Endothelial cell of umbilical vein (primary cell): ENCODE measurements at regions not wholly inside any gene's neighbourhood (a gene's known extent, or its start where the extent isn't known, plus 50 kb on each side); places are given as distances from the start of the nearest gene placed in this dataset.

Experiments used
- BruUV-seq: library from RNA; stranded (reverse); fragments of 400-500 nt; replicated peaks from 2 replicates; lab custom pipeline; 2021; lab: Mats Ljungman, UMichigan
- CTCF ChIA-PET: fragments of 300-600, 350-600 bp; sonication (Branson Sonifier 250); formaldehyde crosslinking; loops from one replicate; lab custom pipeline; 2021; ENCODE audit warnings: antibody characterized with exemption, inconsistent platforms; lab: Charles Lee
- POLR2A ChIA-PET: fragments of 300-600, 350-600 bp; sonication (Branson Sonifier 250); formaldehyde crosslinking; loops from one replicate; lab custom pipeline; 2021; ENCODE audit warnings: antibody characterized with exemption, inconsistent platforms; lab: Charles Lee
- DNase-seq: peaks from one replicate; pipeline ENCODE4 v3.0.0-alpha.2; 2011; ENCODE audit warnings: low read depth, low spot score
- FAIRE-seq: peaks from 2 replicates; lab custom pipeline; 2011; peaks lifted over from hg19 to GRCh38; lab: Jason Lieb, UNC
- H2AFZ ChIP-seq: 2 replicates; pipeline ENCODE4 v1.6.0; 2012; ENCODE audit warnings: low read depth, low read length, control low read depth, inconsistent platforms
- H3K27ac ChIP-seq: 2 replicates; pipeline ENCODE4 v1.5.1; 2011; ENCODE audit warnings: low read depth, mild to moderate bottlenecking, control low read depth, low read length, moderate library complexity; ENCODE audit not compliant: insufficient read depth
- H3K27me3 ChIP-seq, 2 experiments: 2 replicates each; pipeline versions ENCODE4 v1.6.0 to v1.6.1; 2011; ENCODE audit warnings: low read length in 2 of 2, mixed read lengths in 1 of 2; ENCODE audit not compliant: control insufficient read depth in 2 of 2, insufficient read depth in 2 of 2
- H3K36me3 ChIP-seq, 2 experiments: 2 replicates in 1 of 2; 3 replicates in 1 of 2; pipeline ENCODE4 v1.5.1; 2011; ENCODE audit warnings: low read length in 2 of 2, mild to moderate bottlenecking in 1 of 2, moderate library complexity in 1 of 2; ENCODE audit not compliant: control insufficient read depth in 2 of 2, insufficient read depth in 2 of 2; ENCODE audit errors: extremely low read depth in 1 of 2
- H3K4me1 ChIP-seq: 3 replicates; pipeline ENCODE4 v1.5.1; 2011; ENCODE audit warnings: mild to moderate bottlenecking, low read length; ENCODE audit not compliant: control insufficient read depth, insufficient read depth; ENCODE audit errors: extremely low read depth
- H3K4me2 ChIP-seq: 2 replicates; pipeline ENCODE4 v1.6.1; 2011; ENCODE audit warnings: low read length, control low read depth, mixed read lengths; ENCODE audit not compliant: insufficient read depth
- H3K4me3 ChIP-seq, 3 experiments: fragments of 200-600 bp in 1 of 3; sonication (generic), shearing (Covaris generic) in 1 of 3; replicated peaks in 1 of 3; 2 replicates each; pipeline ENCODE4 v1.5.1; 2011 to 2016; ENCODE audit warnings: control low read depth in 3 of 3, low read length in 3 of 3, mild to moderate bottlenecking in 2 of 3, inconsistent platforms in 1 of 3, low read depth in 1 of 3, moderate library complexity in 1 of 3; ENCODE audit not compliant: insufficient read depth in 1 of 3
- H3K79me2 ChIP-seq: 2 replicates; pipeline ENCODE4 v1.6.0; 2012; ENCODE audit warnings: low read length, inconsistent platforms; ENCODE audit not compliant: control insufficient read depth, insufficient read depth
- H3K9ac ChIP-seq: replicated peaks from 2 replicates; pipeline ENCODE3; 2011; ENCODE audit warnings: low read length, control low read depth; ENCODE audit not compliant: insufficient read depth; ENCODE audit errors: extremely low read depth
- H3K9me1 ChIP-seq: replicated peaks from 3 replicates; pipeline ENCODE4 v1.6.0; 2011; ENCODE audit warnings: mild to moderate bottlenecking, low read length; ENCODE audit not compliant: control insufficient read depth, insufficient read depth; ENCODE audit errors: extremely low read depth
- H3K9me3 ChIP-seq: replicated peaks from 2 replicates; pipeline ENCODE4 v1.5.1; 2012; ENCODE audit warnings: low read length, inconsistent platforms; ENCODE audit not compliant: control insufficient read depth, insufficient read depth
- H4K20me1 ChIP-seq: replicated peaks from 2 replicates; pipeline ENCODE3; 2011; ENCODE audit warnings: mild to moderate bottlenecking, low read length; ENCODE audit not compliant: control insufficient read depth, insufficient read depth; ENCODE audit errors: extremely low read depth
- CTCF ChIP-seq, 2 donors: IDR thresholded peaks; 1 replicate in 1 of 2; 2 replicates in 1 of 2; pipeline ENCODE4 v1.5.1; 2011; ENCODE audit warnings: low read length in 2 of 2, mild to moderate bottlenecking in 2 of 2, moderate library complexity in 2 of 2, control low read depth in 1 of 2, inconsistent platforms in 1 of 2, low read depth in 1 of 2; ENCODE audit not compliant: insufficient read depth in 1 of 2; ENCODE audit errors: extremely low read depth in 1 of 2
- EZH2 ChIP-seq: IDR thresholded peaks from 2 replicates; pipeline ENCODE4 v1.6.1; 2012; ENCODE audit warnings: borderline replicate concordance, low read depth, mild to moderate bottlenecking, moderate library complexity, low read length, inconsistent platforms; ENCODE audit not compliant: severe bottlenecking
- FOS ChIP-seq: IDR thresholded peaks from 2 replicates; pipeline ENCODE4 v1.6.1; 2011; ENCODE audit warnings: mild to moderate bottlenecking, low read length, moderate library complexity, borderline replicate concordance; ENCODE audit not compliant: insufficient read depth
- GATA2 ChIP-seq: IDR thresholded peaks from 2 replicates; pipeline ENCODE4 v1.7.0; 2011; ENCODE audit warnings: low read depth, mild to moderate bottlenecking, moderate library complexity, mixed read lengths, low read length; ENCODE audit not compliant: insufficient read length, insufficient read depth
- JUN ChIP-seq: IDR thresholded peaks from 2 replicates; pipeline ENCODE4 v1.6.1; 2011; ENCODE audit warnings: borderline replicate concordance, low read depth; ENCODE audit not compliant: insufficient read length, insufficient read depth
- MAX ChIP-seq: IDR thresholded peaks from 2 replicates; pipeline ENCODE4 v1.6.1; 2011; ENCODE audit not compliant: insufficient read depth, insufficient read length
- MYC ChIP-seq: IDR thresholded peaks from one replicate; pipeline ENCODE4 v1.6.1; 2011; ENCODE audit warnings: mild to moderate bottlenecking, low read depth, low read length
- POLR2A ChIP-seq: IDR thresholded peaks from 2 replicates; pipeline ENCODE4 v1.6.1; 2012; ENCODE audit warnings: low read depth, mild to moderate bottlenecking, control low read depth, low read length
- POLR2AphosphoS5 ChIP-seq: IDR thresholded peaks from 2 replicates; pipeline ENCODE4 v1.6.1; 2012; ENCODE audit warnings: low read depth, mild to moderate bottlenecking, control low read depth, low read length, moderate library complexity; ENCODE audit not compliant: insufficient read depth
- dilution Hi-C: fragments of 300-500 bp; cut with MboI; formaldehyde crosslinking; loops from one replicate; pipeline ENCODE4 v1.15.0; 2019; ENCODE audit warnings: low sequenced_read_pairs; ENCODE audit not compliant: extremely low pct_ligation_motif_present
- intact Hi-C: fragments of 100-400 bp; cut with micrococcal nuclease; formaldehyde crosslinking; loops from one replicate; pipeline ENCODE4 v1.10.0; 2022

GRCh38 chr12:40566271-40566670 is 126.0 kb upstream of the CNTN1 start:
- no peaks in the 10 kb centered on the region for H3K79me2 ChIP-seq
- no peak overlapping the region for H3K27ac ChIP-seq
- no peaks in the 10 kb centered on the region for H3K4me1 ChIP-seq
- H4K20me1 ChIP-seq = no peaks in the 10 kb centered on the region
- DNase-seq (no peak), FAIRE-seq (no peak)
- ChIA-PET POLR2A (no interaction called here), CTCF (no interaction called here)
- no peak overlapping the region for H3K9ac ChIP-seq
- dilution Hi-C loops (no loop called here), intact Hi-C loops (no loop called here)
- H3K36me3 ChIP-seq = no peaks in the 10 kb centered on the region
- no peak overlapping the region for H3K4me3 ChIP-seq
- H3K9me1 ChIP-seq = no peaks in the 10 kb centered on the region
- BruUV-seq = no TSS peak
- H2AFZ ChIP-seq = no peak overlapping the region
- H3K9me3 ChIP-seq = no peaks in the 10 kb centered on the region
- H3K4me2 ChIP-seq = no peak overlapping the region
- no peaks in the 10 kb centered on the region for H3K27me3 ChIP-seq
- TF ChIP-seq JUN (no peak), MYC (no peak)

GRCh38 chr12:40569626-40570179 is 122.5 kb upstream of the CNTN1 start:
- no peaks in the 10 kb centered on the region for H3K27me3 ChIP-seq
- no peak overlapping the region for H3K4me2 ChIP-seq
- H3K36me3 ChIP-seq = no peaks in the 10 kb centered on the region
- H3K4me1 ChIP-seq = no peaks in the 10 kb centered on the region
- TF ChIP-seq GATA2 (no peak), MAX (no peak), FOS (no peak), MYC (no peak), CTCF (IDR thresholded peaks at IDR 0.05; ENCODE audit: extremely low read depth in 1 of 2, insufficient read depth in 1 of 2, low read depth in 1 of 2, low read length in 2 of 2) (no peak), POLR2A (no peak), POLR2AphosphoS5 (no peak), EZH2 (no peak), JUN (no peak)
- FAIRE-seq (no peak), DNase-seq (no peak)
- H4K20me1 ChIP-seq = no peaks in the 10 kb centered on the region
- no peak overlapping the region for H3K9ac ChIP-seq
- CTCF ChIA-PET = no interaction called here
- dilution Hi-C loops = no loop called here
- no peak overlapping the region for H2AFZ ChIP-seq
- no peak overlapping the region for H3K4me3 ChIP-seq
- intact Hi-C loops = no loop called here
- POLR2A ChIA-PET = no interaction called here
- H3K79me2 ChIP-seq = no peaks in the 10 kb centered on the region
- H3K27ac ChIP-seq = no peak overlapping the region
- no peaks in the 10 kb centered on the region for H3K9me3 ChIP-seq
- H3K9me1 ChIP-seq = no peaks in the 10 kb centered on the region
- no TSS peak for BruUV-seq
